ENCODE measurements at regions not wholly inside any gene's neighbourhood (a gene's known extent, or its start where the extent isn't known, plus 50 kb on each side); places are given as distances from the start of the nearest gene placed in this dataset.
"Not testable (repeated sequence)": the region's sequence is repeated elsewhere in the genome, so short reads cannot be mapped to it uniquely, and the experiment has no call there.

- DNase-seq, result no peak
Observed at GRCh38 chr12:73057428-73057827, 785.3 kb downstream of the TRHDE start.

GRCh38 chr12:73065913-73066312 is 793.7 kb downstream of the TRHDE start:
- no peak for DNase-seq

GRCh38 chr12:73067616-73068015 is 795.4 kb downstream of the TRHDE start:
- DNase-seq, result no peak

- no peak for DNase-seq
Observed at GRCh38 chr12:73072214-73072613, 800.0 kb downstream of the TRHDE start.

- DNase-seq, result no peak
Observed at GRCh38 chr12:73076760-73077159, 804.6 kb downstream of the TRHDE start.

GRCh38 chr12:73083736-73084135 is 811.6 kb downstream of the TRHDE start:
- DNase-seq, result no peak

GRCh38 chr12:73106296-73106695 is 834.1 kb downstream of the TRHDE start:
- DNase-seq, result no peak

- DNase-seq, result no peak
Observed at GRCh38 chr12:73106896-73107295, 834.7 kb downstream of the TRHDE start.

- no peak for DNase-seq
Observed at GRCh38 chr12:73110816-73111215, 838.6 kb downstream of the TRHDE start.

GRCh38 chr12:73112035-73112816 is 840.1 kb downstream of the TRHDE start:
- DNase-seq, result no peak

- DNase-seq, result no peak
Observed at GRCh38 chr12:73124480-73124879, 852.3 kb downstream of the TRHDE start.

GRCh38 chr12:73125148-73125547 is 853.0 kb downstream of the TRHDE start:
- no peak for DNase-seq

GRCh38 chr12:73136386-73136785 is 864.2 kb downstream of the TRHDE start:
- no peak for DNase-seq

GRCh38 chr12:73139642-73140041 is 867.5 kb downstream of the TRHDE start:
- DNase-seq, result not testable (repeated sequence)

GRCh38 chr12:73158341-73158740 is 886.2 kb downstream of the TRHDE start:
- DNase-seq, result no peak

- DNase-seq, result no peak
Observed at GRCh38 chr12:73159954-73160353, 887.8 kb downstream of the TRHDE start.

- no peak for DNase-seq
Observed at GRCh38 chr12:73161970-73162369, 889.8 kb downstream of the TRHDE start.

GRCh38 chr12:73180734-73181133 is 908.6 kb downstream of the TRHDE start:
- no peak for DNase-seq

GRCh38 chr12:73181244-73181643 is 909.1 kb downstream of the TRHDE start:
- DNase-seq, result no peak

GRCh38 chr12:73185403-73185802 is 913.2 kb downstream of the TRHDE start:
- no peak for DNase-seq

GRCh38 chr12:73186272-73186671 is 914.1 kb downstream of the TRHDE start:
- no peak for DNase-seq

GRCh38 chr12:73187765-73188164 is 915.6 kb downstream of the TRHDE start:
- no peak for DNase-seq

GRCh38 chr12:73210548-73211204 is 938.5 kb downstream of the TRHDE start:
- DNase-seq, result no peak

- DNase-seq, result no peak
Observed at GRCh38 chr12:73220951-73221350, 948.8 kb downstream of the TRHDE start.

GRCh38 chr12:73221398-73221797 is 949.2 kb downstream of the TRHDE start:
- DNase-seq, result no peak
